ENCODE measurements at regions not wholly inside any gene's neighbourhood (a gene's known extent, or its start where the extent isn't known, plus 50 kb on each side); places are given as distances from the start of the nearest gene placed in this dataset.

DNA sequence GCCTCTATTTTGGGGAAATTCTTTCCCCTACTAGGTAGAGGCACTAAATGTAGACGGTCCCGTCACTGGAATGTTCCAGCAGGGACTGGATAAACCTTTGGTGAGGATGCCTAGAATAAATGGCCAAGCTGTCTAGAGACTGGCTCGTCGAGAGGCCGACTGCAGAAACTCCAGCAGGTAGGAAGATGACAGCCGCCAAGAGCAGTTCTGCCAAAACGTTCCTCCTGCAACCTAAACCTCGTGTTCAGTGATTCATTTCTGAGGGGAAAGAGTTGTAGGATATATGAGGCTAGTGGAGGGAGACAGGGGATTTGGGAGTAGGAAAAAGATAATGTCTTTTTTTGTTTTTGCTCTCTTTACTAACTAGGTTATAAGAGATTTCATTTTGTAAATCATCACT, 184.7 kb upstream of the GDF10 start:
- H3K4me3 ChIP-seq (ENCODE audit: low read depth, low read length): no peak overlapping the region
- TF ChIP-seq, protein P1, sequence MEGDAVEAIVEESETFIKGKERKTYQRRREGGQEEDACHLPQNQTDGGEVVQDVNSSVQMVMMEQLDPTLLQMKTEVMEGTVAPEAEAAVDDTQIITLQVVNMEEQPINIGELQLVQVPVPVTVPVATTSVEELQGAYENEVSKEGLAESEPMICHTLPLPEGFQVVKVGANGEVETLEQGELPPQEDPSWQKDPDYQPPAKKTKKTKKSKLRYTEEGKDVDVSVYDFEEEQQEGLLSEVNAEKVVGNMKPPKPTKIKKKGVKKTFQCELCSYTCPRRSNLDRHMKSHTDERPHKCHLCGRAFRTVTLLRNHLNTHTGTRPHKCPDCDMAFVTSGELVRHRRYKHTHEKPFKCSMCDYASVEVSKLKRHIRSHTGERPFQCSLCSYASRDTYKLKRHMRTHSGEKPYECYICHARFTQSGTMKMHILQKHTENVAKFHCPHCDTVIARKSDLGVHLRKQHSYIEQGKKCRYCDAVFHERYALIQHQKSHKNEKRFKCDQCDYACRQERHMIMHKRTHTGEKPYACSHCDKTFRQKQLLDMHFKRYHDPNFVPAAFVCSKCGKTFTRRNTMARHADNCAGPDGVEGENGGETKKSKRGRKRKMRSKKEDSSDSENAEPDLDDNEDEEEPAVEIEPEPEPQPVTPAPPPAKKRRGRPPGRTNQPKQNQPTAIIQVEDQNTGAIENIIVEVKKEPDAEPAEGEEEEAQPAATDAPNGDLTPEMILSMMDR (IDR thresholded peaks at IDR 0.05; ENCODE audit: insufficient read depth, low read depth, low read length): no peak
- DNase-seq (ENCODE audit: low read depth): no peak

- H3K4me3 ChIP-seq (ENCODE audit: low read depth, low read length): no peak overlapping the region
- TF ChIP-seq, protein P1 (IDR thresholded peaks at IDR 0.05; ENCODE audit: insufficient read depth, low read depth, low read length): no peak
- no peak for DNase-seq (ENCODE audit: low read depth)
These were observed 183.6 kb upstream of the GDF10 start for GRCh38 chr10:47116445-47116844.

GRCh38 chr10:47118326-47118725, 181.7 kb upstream of the GDF10 start:
- no peak overlapping the region for H3K4me3 ChIP-seq (ENCODE audit: low read depth, low read length)
- TF ChIP-seq, protein P1 (IDR thresholded peaks at IDR 0.05; ENCODE audit: insufficient read depth, low read depth, low read length): no peak
- DNase-seq (ENCODE audit: low read depth): no peak

DNA sequence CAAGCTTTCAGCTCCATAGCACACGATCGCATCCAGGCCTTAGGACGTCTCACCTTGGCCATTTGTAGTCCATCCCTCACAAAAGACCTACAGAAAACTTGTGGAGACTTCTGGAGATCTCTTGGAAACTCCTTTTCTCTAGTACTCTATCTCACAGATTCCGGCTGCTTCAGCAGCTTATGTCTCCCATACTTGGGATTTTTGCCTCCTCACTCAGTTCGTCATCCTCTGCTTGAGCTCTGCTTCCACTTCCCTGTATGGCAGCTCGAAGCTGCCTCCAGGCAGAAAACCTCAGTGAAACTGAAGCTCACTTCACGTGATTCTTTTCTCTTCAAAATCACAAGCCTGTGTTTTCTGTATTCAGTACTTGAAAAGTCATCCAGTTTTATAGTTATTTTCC, 178.7 kb upstream of the GDF10 start:
- TF ChIP-seq, protein P1 (IDR thresholded peaks at IDR 0.05; ENCODE audit: insufficient read depth, low read depth, low read length): no peak
- DNase-seq (ENCODE audit: low read depth): no peak
- H3K4me3 ChIP-seq (ENCODE audit: low read depth, low read length): no peak overlapping the region

- H3K4me3 ChIP-seq (ENCODE audit: low read depth, low read length): no peak overlapping the region
- DNase-seq (ENCODE audit: low read depth): no peak
- TF ChIP-seq, protein P1 (IDR thresholded peaks at IDR 0.05; ENCODE audit: insufficient read depth, low read depth, low read length): no peak
These were observed 176.2 kb upstream of the GDF10 start for GRCh38 chr10:47123716-47124288.

DNA sequence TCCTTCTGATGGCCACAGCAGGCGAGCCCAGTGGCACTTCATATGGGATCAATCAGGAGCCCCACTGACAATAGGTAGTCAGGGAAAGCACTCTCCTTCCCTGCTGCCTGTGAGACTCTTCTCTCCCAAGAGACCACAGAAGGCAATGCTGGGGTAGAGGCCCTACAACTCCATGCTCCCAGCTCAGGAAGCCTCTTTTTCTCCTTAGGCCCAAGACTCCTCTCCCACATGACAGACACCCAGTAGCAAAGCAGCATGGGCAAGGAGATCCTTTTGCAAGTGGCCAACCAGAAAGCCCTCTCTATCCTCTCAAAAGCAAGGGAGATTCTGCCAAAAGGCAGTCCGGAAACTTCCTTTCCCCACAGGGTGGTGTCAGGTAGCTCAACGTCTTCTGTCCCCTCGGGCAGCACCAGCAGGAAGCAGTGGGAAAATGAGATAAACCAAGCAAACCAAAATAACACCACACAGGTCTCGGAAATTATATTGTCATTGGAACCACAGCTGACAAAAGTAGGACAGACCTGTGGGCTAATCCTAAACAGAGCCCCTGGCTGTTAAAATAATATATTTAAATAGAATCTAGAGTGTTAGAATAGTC, 172.7 kb upstream of the GDF10 start:
- no peak for DNase-seq (ENCODE audit: low read depth)
- H3K4me3 ChIP-seq (ENCODE audit: low read depth, low read length): no peak overlapping the region
- TF ChIP-seq, protein P1 (IDR thresholded peaks at IDR 0.05; ENCODE audit: insufficient read depth, low read depth, low read length): no peak

- TF ChIP-seq, protein P1 (IDR thresholded peaks at IDR 0.05; ENCODE audit: insufficient read depth, low read depth, low read length): no peak
- DNase-seq (ENCODE audit: low read depth): no peak
These were observed 169.5 kb upstream of the GDF10 start for GRCh38 chr10:47130491-47130890.

More at GRCh38 chr10:47130491-47130890, 169.5 kb upstream of the GDF10 start:
- no peak overlapping the region for H3K4me3 ChIP-seq (ENCODE audit: low read depth, low read length)

Measured in fibroblast of villous mesenchyme (primary cell).